ENCODE measurements at regions not wholly inside any gene's neighbourhood (a gene's known extent, or its start where the extent isn't known, plus 50 kb on each side); places are given as distances from the start of the nearest gene placed in this dataset.

DNA sequence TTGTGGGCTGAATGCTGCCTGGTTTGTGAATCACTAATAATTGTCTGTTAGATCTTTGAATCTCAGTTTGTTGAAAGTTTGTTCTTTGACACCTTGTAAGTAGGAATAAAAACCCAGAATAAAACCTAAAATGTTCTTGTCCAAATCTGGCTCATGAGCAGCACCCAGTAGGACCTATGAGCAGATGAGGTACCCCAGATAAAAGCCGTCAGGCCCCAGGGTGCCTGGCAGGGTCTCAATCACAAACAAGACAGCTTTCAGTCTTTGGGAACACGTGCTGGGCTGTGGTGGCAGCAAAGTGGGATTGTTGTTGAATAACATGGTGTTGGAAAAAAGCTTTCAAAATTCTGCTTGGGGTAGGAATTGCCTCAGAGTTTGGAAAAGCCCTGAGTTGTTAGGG is 52.1 kb upstream of the ECI2 start:
- Mint-ChIP-seq H3K4me3 (ENCODE audit: unreplicated experiment) (no peak overlapping the region), H3K4me1 (ENCODE audit: unreplicated experiment) (peaks cover under 1% of the 10 kb centered on the region)
- TF ChIP-seq, protein P1, sequence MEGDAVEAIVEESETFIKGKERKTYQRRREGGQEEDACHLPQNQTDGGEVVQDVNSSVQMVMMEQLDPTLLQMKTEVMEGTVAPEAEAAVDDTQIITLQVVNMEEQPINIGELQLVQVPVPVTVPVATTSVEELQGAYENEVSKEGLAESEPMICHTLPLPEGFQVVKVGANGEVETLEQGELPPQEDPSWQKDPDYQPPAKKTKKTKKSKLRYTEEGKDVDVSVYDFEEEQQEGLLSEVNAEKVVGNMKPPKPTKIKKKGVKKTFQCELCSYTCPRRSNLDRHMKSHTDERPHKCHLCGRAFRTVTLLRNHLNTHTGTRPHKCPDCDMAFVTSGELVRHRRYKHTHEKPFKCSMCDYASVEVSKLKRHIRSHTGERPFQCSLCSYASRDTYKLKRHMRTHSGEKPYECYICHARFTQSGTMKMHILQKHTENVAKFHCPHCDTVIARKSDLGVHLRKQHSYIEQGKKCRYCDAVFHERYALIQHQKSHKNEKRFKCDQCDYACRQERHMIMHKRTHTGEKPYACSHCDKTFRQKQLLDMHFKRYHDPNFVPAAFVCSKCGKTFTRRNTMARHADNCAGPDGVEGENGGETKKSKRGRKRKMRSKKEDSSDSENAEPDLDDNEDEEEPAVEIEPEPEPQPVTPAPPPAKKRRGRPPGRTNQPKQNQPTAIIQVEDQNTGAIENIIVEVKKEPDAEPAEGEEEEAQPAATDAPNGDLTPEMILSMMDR (IDR thresholded peaks at IDR 0.05; ENCODE audit: unreplicated experiment) = no peak

DNA sequence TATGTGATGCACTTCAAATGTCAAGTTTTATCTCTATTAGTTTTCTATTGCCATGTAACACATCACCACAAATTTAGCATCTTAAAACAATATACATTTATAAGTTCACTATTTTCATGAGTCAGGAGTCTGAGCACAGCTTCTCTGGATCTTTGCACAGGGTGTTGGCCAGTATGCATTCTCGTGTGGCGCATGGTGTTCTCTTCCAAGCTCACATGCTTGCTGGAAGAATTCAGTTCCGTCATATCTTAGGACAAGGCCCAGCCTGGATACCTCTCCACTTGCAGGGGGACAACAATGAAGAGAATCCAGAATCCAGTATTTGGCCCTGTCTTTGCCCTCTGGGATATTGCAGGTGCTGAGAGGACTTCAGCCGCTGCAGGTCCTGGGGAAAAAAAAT is 51.0 kb upstream of the ECI2 start:
- Mint-ChIP-seq H3K27ac (ENCODE audit: unreplicated experiment) (no peak overlapping the region), H3K4me1 (ENCODE audit: unreplicated experiment) (peaks cover 9% of the 10 kb centered on the region), H3K4me3 (ENCODE audit: unreplicated experiment) (no peak overlapping the region), H3K9me3 (ENCODE audit: unreplicated experiment) (no peaks in the 10 kb centered on the region), H3K36me3 (ENCODE audit: low read depth, unreplicated experiment) (peaks cover 22% of the 10 kb centered on the region), H3K27me3 (ENCODE audit: unreplicated experiment) (no peaks in the 10 kb centered on the region)
- no peak for DNase-seq (ENCODE audit: low spot score)
- TF ChIP-seq, protein P1 (IDR thresholded peaks at IDR 0.05; ENCODE audit: unreplicated experiment) = no peak

More for the DNA sequence above, 52.1 kb upstream of the ECI2 start:
- H3K27me3 Mint-ChIP-seq (ENCODE audit: unreplicated experiment) = no peaks in the 10 kb centered on the region
- H3K36me3 Mint-ChIP-seq (ENCODE audit: low read depth, unreplicated experiment) = peaks cover 23% of the 10 kb centered on the region
- no peaks in the 10 kb centered on the region for H3K9me3 Mint-ChIP-seq (ENCODE audit: unreplicated experiment)
- H3K27ac Mint-ChIP-seq (ENCODE audit: unreplicated experiment) = no peak overlapping the region
- DNase-seq (ENCODE audit: low spot score) = no peak

DNA sequence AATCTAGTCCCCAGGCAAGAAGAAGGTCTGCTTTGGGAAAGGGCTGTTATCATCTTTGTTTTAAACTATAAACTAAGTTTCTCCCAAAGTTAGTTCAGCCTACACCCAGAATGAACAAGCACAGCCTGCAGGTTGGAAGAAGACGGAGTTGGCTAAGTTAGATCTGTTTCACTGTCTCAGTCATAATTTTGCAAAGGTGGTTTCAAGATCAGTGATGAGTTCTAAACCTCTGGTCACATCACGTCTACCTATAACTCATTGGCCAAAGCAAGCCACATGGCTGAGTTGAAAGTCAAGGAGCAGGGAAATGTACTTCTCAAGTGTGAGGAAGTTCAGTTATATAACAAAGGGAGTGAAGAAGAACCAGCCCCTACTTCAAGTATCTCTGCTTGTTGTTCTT is 50.5 kb upstream of the ECI2 start:
- H3K4me1 Mint-ChIP-seq (ENCODE audit: unreplicated experiment) = peaks cover 11% of the 10 kb centered on the region
- peaks cover 20% of the 10 kb centered on the region for H3K36me3 Mint-ChIP-seq (ENCODE audit: low read depth, unreplicated experiment)
- no peak overlapping the region for H3K27ac Mint-ChIP-seq (ENCODE audit: unreplicated experiment)
- DNase-seq (ENCODE audit: low spot score) = no peak
- TF ChIP-seq, protein P1 (IDR thresholded peaks at IDR 0.05; ENCODE audit: unreplicated experiment) = no peak
- H3K9me3 Mint-ChIP-seq (ENCODE audit: unreplicated experiment) = no peaks in the 10 kb centered on the region
- no peak overlapping the region for H3K4me3 Mint-ChIP-seq (ENCODE audit: unreplicated experiment)
- H3K27me3 Mint-ChIP-seq (ENCODE audit: unreplicated experiment) = no peaks in the 10 kb centered on the region

DNA sequence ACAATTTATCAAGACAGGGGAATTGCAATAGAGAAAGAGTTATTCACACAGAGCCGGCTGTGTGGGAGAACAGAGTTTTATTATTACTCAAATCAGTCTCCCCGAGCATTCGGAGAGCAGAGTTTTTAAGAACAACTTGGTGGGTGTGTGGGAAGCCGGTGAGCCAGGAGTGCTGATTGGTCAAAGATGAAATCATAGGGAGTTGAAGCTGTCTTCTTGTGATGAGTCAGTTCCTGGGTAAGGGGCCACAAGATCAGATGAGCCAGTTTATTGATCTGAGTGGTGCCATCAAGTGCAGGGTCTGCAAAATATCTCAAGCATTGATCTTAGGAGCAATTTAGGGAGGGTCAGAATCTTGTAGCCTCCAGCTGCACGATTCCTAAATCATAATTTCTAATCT is 50.0 kb upstream of the ECI2 start:
- Mint-ChIP-seq H3K27me3 (ENCODE audit: unreplicated experiment) (no peaks in the 10 kb centered on the region), H3K4me3 (ENCODE audit: unreplicated experiment) (no peak overlapping the region), H3K4me1 (ENCODE audit: unreplicated experiment) (peaks cover 11% of the 10 kb centered on the region), H3K36me3 (ENCODE audit: low read depth, unreplicated experiment) (peaks cover 16% of the 10 kb centered on the region), H3K9me3 (ENCODE audit: unreplicated experiment) (no peaks in the 10 kb centered on the region), H3K27ac (ENCODE audit: unreplicated experiment) (no peak overlapping the region)
- no peak for DNase-seq (ENCODE audit: low spot score)
- TF ChIP-seq, protein P1 (IDR thresholded peaks at IDR 0.05; ENCODE audit: unreplicated experiment) = no peak

Measured in endothelial cell (in vitro differentiated cells).